ENCODE measurements at regions not wholly inside any gene's neighbourhood (a gene's known extent, or its start where the extent isn't known, plus 50 kb on each side); places are given as distances from the start of the nearest gene placed in this dataset.

GRCh38 chr18:51446571-51447210, 249.2 kb upstream of the MEX3C start:
- no peaks in the 10 kb centered on the region for H3K4me1 ChIP-seq (ENCODE audit: insufficient read depth, low read length)
- DNase-seq (no peak), ATAC-seq (ENCODE audit: poor library complexity) (no peak)
- no peaks in the 10 kb centered on the region for H3K9me3 ChIP-seq (ENCODE audit: control insufficient read depth in 1 of 2, insufficient read depth in 1 of 2, low read length in 2 of 2)
- intact Hi-C loops (cut with DNase I, micrococcal nuclease), result no loop called here
- CTCF ChIA-PET, result no interaction called here
- Mint-ChIP-seq H3K27ac (no peak overlapping the region), H3K9me3 (no peaks in the 10 kb centered on the region), H3K36me3 (ENCODE audit: low read depth) (no peaks in the 10 kb centered on the region), H3K4me1 (ENCODE audit: low read depth) (no peaks in the 10 kb centered on the region), H3K27me3 (peaks cover 45% of the 10 kb centered on the region), H3K4me3 (no peak overlapping the region)
- H3K4me3 ChIP-seq (ENCODE audit: low read length), result no peak overlapping the region
- POLR2A ChIA-PET, result no interaction called here
- H3K27me3 ChIP-seq (ENCODE audit: control insufficient read depth in 1 of 2, insufficient read depth in 2 of 2, low read length in 2 of 2), result peaks cover 0 to 6% of the 10 kb centered on the region in 2 experiments
- TF ChIP-seq CTCF (IDR thresholded peaks at IDR 0.05), result no peak
- no peaks in the 10 kb centered on the region for H3K36me3 ChIP-seq (ENCODE audit: insufficient read depth, low read length)
- no peak overlapping the region for H3K27ac ChIP-seq (ENCODE audit: low read depth in 1 of 2, low read length in 2 of 2)

GRCh38 chr18:51447351-51448342, 250.2 kb upstream of the MEX3C start:
- no peaks in the 10 kb centered on the region for H3K4me1 Mint-ChIP-seq (ENCODE audit: low read depth)
- POLR2A ChIA-PET, result no interaction called here

GRCh38 chr18:51448949-51449348, 251.5 kb upstream of the MEX3C start:
- H3K27ac Mint-ChIP-seq, result no peak overlapping the region
- ChIA-PET CTCF (no interaction called here), POLR2A (no interaction called here)
- H3K27me3 ChIP-seq (ENCODE audit: control insufficient read depth in 1 of 2, insufficient read depth in 2 of 2, low read length in 2 of 2), result no peaks in the 10 kb centered on the region
- H3K9me3 Mint-ChIP-seq, result no peaks in the 10 kb centered on the region
- DNase-seq (no peak), ATAC-seq (ENCODE audit: poor library complexity) (no peak)
- no peak overlapping the region for H3K27ac ChIP-seq (ENCODE audit: low read depth in 1 of 2, low read length in 2 of 2)
- intact Hi-C loops (cut with DNase I, micrococcal nuclease), result no loop called here
- H3K36me3 ChIP-seq (ENCODE audit: insufficient read depth, low read length), result no peaks in the 10 kb centered on the region
- H3K27me3 Mint-ChIP-seq, result peaks cover 26% of the 10 kb centered on the region
- no peaks in the 10 kb centered on the region for H3K9me3 ChIP-seq (ENCODE audit: control insufficient read depth in 1 of 2, insufficient read depth in 1 of 2, low read length in 2 of 2)
- H3K4me1 Mint-ChIP-seq (ENCODE audit: low read depth), result no peaks in the 10 kb centered on the region
- H3K4me3 ChIP-seq (ENCODE audit: low read length), result no peak overlapping the region
- no peak for TF ChIP-seq CTCF (IDR thresholded peaks at IDR 0.05)
- no peaks in the 10 kb centered on the region for H3K36me3 Mint-ChIP-seq (ENCODE audit: low read depth)
- no peak overlapping the region for H3K4me3 Mint-ChIP-seq
- H3K4me1 ChIP-seq (ENCODE audit: insufficient read depth, low read length), result no peaks in the 10 kb centered on the region

More at GRCh38 chr18:51447351-51448342, 250.2 kb upstream of the MEX3C start:
- intact Hi-C loops (cut with DNase I, micrococcal nuclease), result no loop called here
- Mint-ChIP-seq H3K27me3 (peaks cover 39% of the 10 kb centered on the region), H3K27ac (no peak overlapping the region), H3K9me3 (no peaks in the 10 kb centered on the region), H3K36me3 (ENCODE audit: low read depth) (no peaks in the 10 kb centered on the region), H3K4me3 (no peak overlapping the region)
- DNase-seq (no peak), ATAC-seq (ENCODE audit: poor library complexity) (no peak)
- Histone ChIP-seq H3K4me3 (ENCODE audit: low read length) (no peak overlapping the region), H3K27me3 (ENCODE audit: control insufficient read depth in 1 of 2, insufficient read depth in 2 of 2, low read length in 2 of 2) (no peaks in the 10 kb centered on the region), H3K4me1 (ENCODE audit: insufficient read depth, low read length) (no peaks in the 10 kb centered on the region), H3K36me3 (ENCODE audit: insufficient read depth, low read length) (no peaks in the 10 kb centered on the region), H3K9me3 (ENCODE audit: control insufficient read depth in 1 of 2, insufficient read depth in 1 of 2, low read length in 2 of 2) (no peaks in the 10 kb centered on the region), H3K27ac (ENCODE audit: low read depth in 1 of 2, low read length in 2 of 2) (no peak overlapping the region)
- CTCF ChIA-PET, result no interaction called here
- no peak for TF ChIP-seq CTCF (IDR thresholded peaks at IDR 0.05)

Data from CD4-positive, alpha-beta T cell (primary cell).